Calu3 (cell line): ENCODE measurements at regions not wholly inside any gene's neighbourhood (a gene's known extent, or its start where the extent isn't known, plus 50 kb on each side); places are given as distances from the start of the nearest gene placed in this dataset.

Source experiments
- BruUV-seq: library from RNA; stranded (reverse); fragments of 400-500 nt; replicated peaks from 2 replicates; lab custom pipeline; 2021; lab: Mats Ljungman, UMichigan
- CTCF ChIA-PET: fragments of 300-600 bp; sonication (Branson Sonifier 250); formaldehyde crosslinking; loops from one replicate; lab custom pipeline; 2022; ENCODE audit warnings: antibody characterized with exemption; lab: Charles Lee
- DNase-seq: peaks from one replicate; pipeline ENCODE4 v3.0.0; 2022
- H3K27ac Mint-ChIP-seq: one replicate; pipeline ENCODE4 v1.8.0; 2022; ENCODE audit warnings: mixed read lengths; ENCODE audit not compliant: unreplicated experiment
- H3K27me3 Mint-ChIP-seq: one replicate; pipeline ENCODE4 v1.8.0; 2022; ENCODE audit warnings: mixed read lengths; ENCODE audit not compliant: unreplicated experiment
- H3K36me3 Mint-ChIP-seq: one replicate; pipeline ENCODE4 v1.8.0; 2022; ENCODE audit warnings: mild to moderate bottlenecking, moderate library complexity, mixed read lengths; ENCODE audit not compliant: insufficient read depth, unreplicated experiment
- H3K4me1 Mint-ChIP-seq: one replicate; pipeline ENCODE4 v1.8.0; 2022; ENCODE audit warnings: mild to moderate bottlenecking, low read depth, mixed read lengths; ENCODE audit not compliant: unreplicated experiment
- H3K4me3 Mint-ChIP-seq: one replicate; pipeline ENCODE4 v1.8.0; 2022; ENCODE audit warnings: mild to moderate bottlenecking, low read depth, moderate library complexity, mixed read lengths; ENCODE audit not compliant: unreplicated experiment
- H3K9me3 Mint-ChIP-seq: one replicate; pipeline ENCODE4 v1.8.0; 2022; ENCODE audit warnings: low read depth, mixed read lengths; ENCODE audit not compliant: unreplicated experiment
- CTCF ChIP-seq: fragments of 200-600 bp; IDR thresholded peaks from one replicate; pipeline ENCODE4 v1.8.0; 2022; ENCODE audit warnings: antibody characterized with exemption; ENCODE audit not compliant: unreplicated experiment
- intact Hi-C: fragments of 100-400 bp; cut with micrococcal nuclease; formaldehyde crosslinking; loops from one replicate; pipeline ENCODE4 v1.10.0; 2022; ENCODE audit not compliant: unreplicated experiment

GRCh38 chr3:157594413-157594812, 91.2 kb upstream of the VEPH1 start:
- H3K4me3 Mint-ChIP-seq: no peak overlapping the region
- peaks cover 8% of the 10 kb centered on the region for H3K27me3 Mint-ChIP-seq
- CTCF ChIA-PET: interaction anchor here (1.7 to 1.9 kb wide), 2 partner anchors 21 to 61 kb away, joined by 4 to 13 read pairs; no protein-coding TSS in a partner anchor
- H3K4me1 Mint-ChIP-seq: no peaks in the 10 kb centered on the region
- H3K27ac Mint-ChIP-seq: no peak overlapping the region
- DNase-seq: no peak
- no TSS peak for BruUV-seq
- intact Hi-C loops: no loop called here
- no peak for TF ChIP-seq CTCF
- H3K36me3 Mint-ChIP-seq: no peaks in the 10 kb centered on the region
- no peaks in the 10 kb centered on the region for H3K9me3 Mint-ChIP-seq

GRCh38 chr3:157592769-157593168, 89.6 kb upstream of the VEPH1 start:
- intact Hi-C loops: no loop called here
- no peak for TF ChIP-seq CTCF
- Mint-ChIP-seq H3K36me3 (no peaks in the 10 kb centered on the region), H3K4me3 (no peak overlapping the region), H3K9me3 (no peaks in the 10 kb centered on the region), H3K27ac (no peak overlapping the region), H3K27me3 (peaks cover 8% of the 10 kb centered on the region), H3K4me1 (no peaks in the 10 kb centered on the region)
- no TSS peak for BruUV-seq
- CTCF ChIA-PET: no interaction called here
- no peak for DNase-seq

- no TSS peak for BruUV-seq
- Mint-ChIP-seq H3K4me3 (no peak overlapping the region), H3K4me1 (peaks cover 20% of the 10 kb centered on the region), H3K36me3 (no peaks in the 10 kb centered on the region), H3K9me3 (no peaks in the 10 kb centered on the region), H3K27me3 (no peaks in the 10 kb centered on the region), H3K27ac (no peak overlapping the region)
- intact Hi-C loops: no loop called here
- CTCF ChIA-PET: no interaction called here
- TF ChIP-seq CTCF: no peak
- no peak for DNase-seq
These were observed 87.1 kb upstream of the VEPH1 start for GRCh38 chr3:157590273-157590672.

- no peak for DNase-seq
- Mint-ChIP-seq H3K4me1 (peaks cover 26% of the 10 kb centered on the region), H3K36me3 (no peaks in the 10 kb centered on the region), H3K27me3 (no peaks in the 10 kb centered on the region), H3K27ac (no peak overlapping the region), H3K9me3 (no peaks in the 10 kb centered on the region), H3K4me3 (no peak overlapping the region)
- BruUV-seq: no TSS peak
- CTCF ChIA-PET: no interaction called here
- intact Hi-C loops: no loop called here
- no peak for TF ChIP-seq CTCF
These were observed 86.0 kb upstream of the VEPH1 start for GRCh38 chr3:157589211-157589610.
